ENCODE measurements at regions not wholly inside any gene's neighbourhood (a gene's known extent, or its start where the extent isn't known, plus 50 kb on each side); places are given as distances from the start of the nearest gene placed in this dataset.
"Not testable (repeated sequence)": the region's sequence is repeated elsewhere in the genome, so short reads cannot be mapped to it uniquely, and the experiment has no call there.

- no peak for DNase-seq
Measured at GRCh38 chr9:108269371-108269770, 586.4 kb downstream of the ACTL7B start.

GRCh38 chr9:108265065-108265464 is 590.7 kb downstream of the ACTL7B start:
- DNase-seq = no peak

- DNase-seq = no peak
Measured at GRCh38 chr9:108264093-108264492, 591.7 kb downstream of the ACTL7B start.

DNA sequence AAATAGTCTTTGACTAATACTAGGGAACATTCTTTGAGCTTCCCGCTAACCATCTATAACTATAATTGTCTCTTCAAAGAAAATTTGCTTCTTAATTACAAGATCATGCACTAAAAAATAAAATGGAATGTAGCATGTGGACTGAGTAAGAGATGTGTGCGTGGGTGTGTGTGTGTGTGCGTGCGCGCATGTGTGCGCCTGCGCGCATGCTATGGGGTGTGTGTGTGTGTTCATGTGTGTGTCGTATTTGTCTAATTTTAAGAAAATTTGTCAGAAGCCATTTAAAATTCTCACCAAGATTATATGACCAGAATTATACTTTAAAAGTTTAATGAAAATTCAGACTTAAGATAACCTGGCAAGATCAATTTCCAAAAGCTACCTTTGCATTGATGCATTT is 593.0 kb downstream of the ACTL7B start:
- no peak for DNase-seq

- no peak for DNase-seq
Measured at GRCh38 chr9:108259917-108260675, 595.7 kb downstream of the ACTL7B start.

GRCh38 chr9:108258640-108259039 is 597.1 kb downstream of the ACTL7B start:
- DNase-seq = no peak

DNA sequence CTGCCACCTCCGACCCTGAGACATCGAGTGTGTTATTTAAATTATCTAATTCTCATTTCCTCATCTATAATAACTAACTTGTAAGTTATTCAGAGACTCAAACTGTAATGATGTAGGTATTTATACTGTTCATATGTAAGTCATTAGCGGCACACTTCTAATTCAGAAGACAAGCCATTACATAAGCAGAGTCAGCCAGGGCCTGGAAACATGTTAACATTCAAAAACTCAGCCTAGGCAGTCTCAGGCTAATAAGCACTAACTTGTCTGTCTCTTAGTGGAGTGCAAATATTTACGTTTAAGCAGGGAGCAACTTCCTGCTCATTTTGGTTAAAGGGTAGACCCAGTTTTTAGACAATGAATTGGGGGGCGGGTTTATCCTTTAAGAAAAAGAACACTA is 598.4 kb downstream of the ACTL7B start:
- DNase-seq = no peak

- DNase-seq = no peak
Measured at GRCh38 chr9:108254236-108254635, 601.5 kb downstream of the ACTL7B start.

DNA sequence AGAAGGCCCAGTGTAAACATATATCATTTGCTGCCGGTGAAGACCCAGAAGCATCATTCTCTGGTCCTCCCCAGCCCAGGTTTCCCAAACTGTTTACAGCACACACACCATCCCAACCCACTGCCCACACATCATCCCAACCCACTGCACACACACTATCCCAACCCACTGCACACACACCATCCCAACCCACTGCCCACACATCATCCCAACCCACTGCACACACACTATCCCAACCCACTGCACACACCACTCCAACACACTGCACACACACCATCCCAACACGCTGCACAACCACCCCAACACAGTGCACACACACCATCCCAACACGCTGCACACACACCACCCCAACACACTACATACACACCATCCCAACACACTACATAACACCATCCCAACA is 608.4 kb downstream of the ACTL7B start:
- not testable (repeated sequence) for DNase-seq

- DNase-seq = no peak
Measured at GRCh38 chr9:108245901-108246300, 609.9 kb downstream of the ACTL7B start.

- no peak for DNase-seq
Measured at GRCh38 chr9:108245331-108245730, 610.5 kb downstream of the ACTL7B start.

DNA sequence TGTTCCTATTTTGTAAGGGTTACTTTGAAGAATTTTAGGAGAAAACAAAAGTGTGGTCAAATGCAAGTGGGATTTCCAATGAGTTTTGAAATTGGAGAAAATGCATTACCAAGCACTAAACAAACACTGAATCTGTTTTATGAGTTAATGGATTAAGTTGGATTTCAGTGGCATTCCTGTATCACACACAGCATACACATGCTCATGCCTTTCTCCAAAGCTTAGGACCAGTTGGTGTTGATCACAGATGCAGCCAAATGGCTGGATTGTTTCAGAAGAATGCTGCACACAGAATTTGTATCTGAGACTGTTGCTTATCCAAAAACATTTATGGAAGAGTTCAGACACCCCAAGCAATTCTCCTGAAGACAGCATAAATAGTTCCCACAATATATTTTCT is 611.1 kb downstream of the ACTL7B start:
- no peak for DNase-seq

DNA sequence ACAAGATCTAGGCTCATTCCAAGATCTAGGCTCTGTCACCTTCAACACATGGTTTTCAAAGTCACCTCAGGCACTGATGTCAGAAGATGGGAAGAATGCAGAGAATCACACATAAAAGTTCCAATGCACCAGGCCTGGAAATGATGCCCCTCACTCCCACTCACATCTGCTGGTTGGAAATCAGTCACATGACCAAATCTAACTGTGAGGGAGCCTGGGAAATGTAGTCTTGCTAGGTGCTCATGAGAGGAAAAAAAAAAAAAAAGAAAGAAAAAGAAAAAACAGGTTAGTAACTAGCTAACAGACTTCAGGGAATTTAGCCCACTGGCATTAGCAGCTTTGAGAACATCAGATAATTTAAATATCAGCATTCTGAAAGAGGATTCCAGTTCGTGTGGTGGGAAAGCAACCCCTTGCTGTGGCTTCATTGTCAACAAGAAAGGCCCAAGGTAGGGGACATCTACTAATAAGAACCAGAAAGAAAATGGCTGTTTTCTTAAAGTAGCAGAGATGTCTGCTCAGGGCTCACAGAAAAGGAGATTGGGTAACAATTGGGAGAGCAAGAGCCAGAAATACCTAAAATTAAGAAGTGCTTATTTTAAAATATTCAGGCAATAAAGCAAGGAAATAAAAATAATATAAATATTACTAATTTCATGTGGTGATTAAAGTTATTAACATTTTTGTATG is 614.3 kb downstream of the ACTL7B start:
- no peak for DNase-seq

- no peak for DNase-seq
Measured at GRCh38 chr9:108239696-108240321, 616.0 kb downstream of the ACTL7B start.

GRCh38 chr9:108235609-108236008 is 620.2 kb downstream of the ACTL7B start:
- DNase-seq = no peak

DNA sequence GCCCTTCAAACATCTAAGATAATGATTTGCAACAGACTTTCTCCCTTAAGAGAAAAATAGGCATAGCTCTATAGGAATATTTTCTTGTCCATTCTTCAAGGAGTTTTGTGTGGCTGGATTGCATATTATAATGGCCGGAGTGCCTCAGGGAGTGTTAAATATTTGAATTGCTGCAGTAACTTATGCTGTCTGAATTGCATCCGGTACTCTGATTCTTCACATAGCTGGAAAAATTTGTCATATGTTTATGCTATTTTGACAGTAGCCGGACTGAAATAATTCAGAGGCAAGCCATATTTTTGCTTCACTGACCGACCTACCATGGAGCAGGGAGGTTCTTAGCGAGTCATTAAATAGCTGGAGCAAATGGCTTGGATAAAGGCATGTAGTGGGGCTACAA is 621.0 kb downstream of the ACTL7B start:
- no peak for DNase-seq

DNA sequence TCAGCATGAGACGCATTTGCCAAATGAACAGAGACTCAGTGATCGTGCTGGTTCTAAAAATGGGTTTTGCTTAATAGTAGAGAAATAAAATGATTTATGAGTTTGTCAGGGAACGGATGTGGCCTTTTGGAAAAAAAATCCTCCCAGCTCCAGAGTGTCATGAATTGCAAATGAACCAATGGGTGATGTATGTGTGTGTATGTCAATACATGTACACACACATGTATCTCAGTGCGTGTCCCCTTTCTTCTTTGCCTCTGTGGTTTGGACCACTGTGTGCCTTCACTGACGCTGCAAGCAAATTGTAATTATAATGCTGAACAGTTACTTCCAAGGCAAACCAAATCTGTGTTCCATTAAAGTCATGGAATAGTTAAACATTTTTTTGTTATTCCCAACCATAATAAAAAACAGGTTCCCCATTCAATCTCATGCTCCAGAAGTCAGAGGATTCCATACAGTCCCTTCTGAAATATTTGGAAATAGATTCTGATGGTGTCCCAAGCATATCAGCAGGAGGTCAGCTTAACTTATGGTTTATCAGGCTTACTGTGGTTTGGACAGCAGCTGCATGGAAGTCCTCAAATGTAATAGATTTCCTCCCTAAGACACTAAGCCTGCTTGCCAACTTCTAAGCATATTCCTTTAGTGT is 630.5 kb downstream of the ACTL7B start:
- no peak for DNase-seq

DNA sequence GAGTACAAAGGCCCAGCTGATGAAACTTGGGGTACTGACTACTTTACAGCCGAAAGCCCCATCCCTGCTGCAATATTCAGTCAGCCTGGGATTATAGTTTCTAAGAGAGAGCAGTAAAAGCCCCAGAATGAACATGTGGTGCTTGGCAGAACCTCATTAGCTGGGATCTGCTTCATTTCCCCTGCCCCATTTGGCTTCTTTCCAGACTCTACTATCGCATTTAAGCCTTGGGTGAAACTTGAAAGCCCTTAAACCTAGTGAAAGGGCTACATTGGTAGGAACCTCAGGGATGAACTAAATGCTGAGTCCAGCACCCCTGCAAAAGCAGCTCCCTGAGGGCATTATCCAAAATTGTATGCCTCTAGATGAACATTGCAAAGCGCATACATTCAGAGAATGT is 631.1 kb downstream of the ACTL7B start:
- no peak for DNase-seq

DNA sequence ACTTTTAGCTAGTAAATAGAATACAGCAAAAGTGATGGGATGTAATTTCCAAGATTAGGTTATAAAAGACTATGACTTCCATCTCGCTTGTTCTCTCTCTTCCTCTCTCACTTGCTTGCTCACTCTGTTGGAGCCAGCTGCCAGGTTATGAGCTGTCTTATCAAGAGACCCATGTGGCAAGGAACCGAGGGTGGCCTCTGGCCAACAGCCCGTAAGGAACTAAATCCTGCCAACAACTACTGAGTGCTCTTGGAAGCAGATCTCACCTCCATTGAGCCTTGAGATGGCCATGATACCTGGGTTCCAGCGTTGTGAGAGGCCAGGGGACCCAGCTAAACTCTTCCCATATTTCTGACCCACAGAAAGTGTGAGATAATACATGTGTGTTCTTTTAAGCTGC is 636.1 kb downstream of the ACTL7B start:
- no peak for DNase-seq

DNA sequence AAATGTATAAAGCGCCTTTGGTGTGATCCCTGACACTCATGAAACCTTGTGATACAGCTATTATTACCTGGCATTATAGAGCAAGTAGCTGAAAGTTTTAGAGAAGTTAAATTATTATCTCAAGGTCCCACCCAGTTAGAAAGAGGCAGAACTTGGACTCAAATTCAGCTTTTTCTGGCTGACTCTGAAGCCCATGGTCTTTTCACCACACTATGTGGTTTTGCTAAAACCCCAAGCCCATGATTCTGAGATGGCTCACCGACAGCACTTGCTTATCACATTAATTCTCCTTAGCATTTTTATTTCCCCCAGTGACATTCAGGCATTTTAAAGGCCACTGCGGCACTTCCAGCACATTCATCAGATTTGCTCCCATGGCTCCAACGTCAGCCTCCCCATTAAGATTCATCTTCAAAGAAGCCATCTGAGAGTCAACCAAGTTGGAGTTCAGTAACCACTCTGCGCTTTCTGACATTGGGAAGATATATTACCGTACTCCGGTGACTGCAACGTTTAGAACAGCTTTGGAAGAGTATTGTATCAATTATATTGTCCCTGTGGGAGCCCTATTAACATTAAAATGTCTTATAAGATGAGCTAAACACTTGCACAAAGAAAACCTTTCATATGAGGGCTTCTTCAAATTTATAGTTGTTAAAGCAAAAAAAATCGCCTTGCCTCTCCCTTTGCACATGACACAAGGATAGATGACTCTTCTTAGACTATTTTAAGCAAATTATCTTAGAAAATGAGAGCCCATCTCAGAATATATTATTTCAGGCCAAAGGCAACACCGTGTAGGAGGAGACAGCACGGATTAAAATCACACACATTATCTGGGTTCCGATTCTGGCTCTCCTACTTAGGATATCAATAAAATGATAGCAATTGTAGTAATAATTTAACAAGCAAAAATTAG is 638.1 kb downstream of the ACTL7B start:
- DNase-seq = no peak

DNA sequence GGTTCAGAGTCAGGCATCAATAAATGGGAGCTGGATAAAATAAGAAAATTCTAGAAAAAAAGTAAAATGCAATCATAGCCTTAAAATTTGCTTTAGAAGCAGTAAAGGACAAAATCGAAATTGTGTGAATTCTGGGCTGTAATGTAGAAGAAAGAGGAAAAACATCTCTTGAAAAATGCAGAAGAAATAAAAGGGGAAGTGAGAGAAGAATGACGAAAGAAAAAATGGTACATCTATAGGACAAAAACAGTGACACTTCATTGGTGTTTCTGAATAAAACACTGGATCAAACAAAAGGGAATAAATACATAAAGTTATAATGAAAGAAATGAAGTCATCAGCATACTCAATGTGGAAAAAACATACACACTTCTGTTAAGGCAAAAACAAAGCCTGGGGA is 642.3 kb downstream of the ACTL7B start:
- DNase-seq = no peak

DNA sequence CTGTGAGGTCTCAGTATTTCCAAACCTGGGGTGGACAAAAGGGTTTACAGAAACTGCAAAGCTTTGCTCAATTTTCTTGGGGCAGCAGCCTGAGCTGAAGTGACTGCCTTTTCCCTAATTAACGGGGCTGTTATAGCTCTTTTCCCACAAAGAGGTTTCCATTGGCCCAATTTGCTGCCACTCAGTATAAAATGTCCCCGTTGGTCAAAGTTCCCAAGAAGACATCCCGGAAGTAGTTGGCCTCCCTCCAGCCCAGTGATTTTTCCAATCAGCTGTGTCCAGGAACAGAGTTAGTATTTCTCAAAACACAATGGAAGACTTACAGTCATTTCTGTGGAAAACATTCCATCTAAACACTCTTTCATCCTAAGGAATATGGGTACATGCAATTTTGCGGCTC is 643.6 kb downstream of the ACTL7B start:
- no peak for DNase-seq
